Thyroid gland (tissue), 4 donors: ENCODE measurements at regions not wholly inside any gene's neighbourhood (a gene's known extent, or its start where the extent isn't known, plus 50 kb on each side); places are given as distances from the start of the nearest gene placed in this dataset.

ENCODE experiments used
- CTCF ChIP-seq, 6 experiments: fragments of 200-600 bp in 3 of 6; fragments of 450-650 bp in 3 of 6; sonication (generic) in 3 of 6; IDR thresholded peaks; one replicate each; pipeline ENCODE4 v1.5.1; 2016 to 2019; ENCODE audit warnings: antibody characterized with exemption in 6 of 6, mild to moderate bottlenecking in 2 of 6, inconsistent platforms in 1 of 6, moderate library complexity in 1 of 6
- POLR2A ChIP-seq, 2 donors: fragments of 450-650 bp; IDR thresholded peaks; one replicate each; pipeline ENCODE4 v1.6.1; 2017; ENCODE audit warnings: antibody characterized with exemption in 2 of 2, mild to moderate bottlenecking in 2 of 2, moderate library complexity in 1 of 2

- TF ChIP-seq CTCF (IDR thresholded peaks at IDR 0.05) = no peak
- TF ChIP-seq POLR2A (IDR thresholded peaks at IDR 0.05) = no peak
Measured at GRCh38 chr3:161957467-161957866, 460.9 kb downstream of the OTOL1 start.
